ENCODE measurements at regions not wholly inside any gene's neighbourhood (a gene's known extent, or its start where the extent isn't known, plus 50 kb on each side); places are given as distances from the start of the nearest gene placed in this dataset.

DNA sequence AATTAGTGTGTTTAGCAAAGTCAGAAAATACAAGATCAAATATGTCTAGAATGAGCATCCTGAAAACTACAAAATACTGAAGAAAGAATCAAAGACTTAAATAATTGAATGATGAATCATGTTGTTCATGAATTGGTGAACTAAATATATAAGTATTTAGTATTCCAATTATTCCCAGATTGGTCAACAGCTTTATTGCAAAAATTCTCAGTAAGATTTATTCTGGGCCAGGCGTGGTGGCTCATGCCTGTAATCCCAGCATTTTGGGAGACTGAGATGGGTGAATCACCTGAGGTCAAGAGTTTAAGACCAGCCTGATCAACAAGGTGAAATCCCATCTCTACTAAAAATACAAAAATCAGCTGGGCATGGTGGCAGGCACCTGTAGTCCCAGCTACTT lies 250.0 kb upstream of the NECTIN3 start:
- TF ChIP-seq, protein P1, sequence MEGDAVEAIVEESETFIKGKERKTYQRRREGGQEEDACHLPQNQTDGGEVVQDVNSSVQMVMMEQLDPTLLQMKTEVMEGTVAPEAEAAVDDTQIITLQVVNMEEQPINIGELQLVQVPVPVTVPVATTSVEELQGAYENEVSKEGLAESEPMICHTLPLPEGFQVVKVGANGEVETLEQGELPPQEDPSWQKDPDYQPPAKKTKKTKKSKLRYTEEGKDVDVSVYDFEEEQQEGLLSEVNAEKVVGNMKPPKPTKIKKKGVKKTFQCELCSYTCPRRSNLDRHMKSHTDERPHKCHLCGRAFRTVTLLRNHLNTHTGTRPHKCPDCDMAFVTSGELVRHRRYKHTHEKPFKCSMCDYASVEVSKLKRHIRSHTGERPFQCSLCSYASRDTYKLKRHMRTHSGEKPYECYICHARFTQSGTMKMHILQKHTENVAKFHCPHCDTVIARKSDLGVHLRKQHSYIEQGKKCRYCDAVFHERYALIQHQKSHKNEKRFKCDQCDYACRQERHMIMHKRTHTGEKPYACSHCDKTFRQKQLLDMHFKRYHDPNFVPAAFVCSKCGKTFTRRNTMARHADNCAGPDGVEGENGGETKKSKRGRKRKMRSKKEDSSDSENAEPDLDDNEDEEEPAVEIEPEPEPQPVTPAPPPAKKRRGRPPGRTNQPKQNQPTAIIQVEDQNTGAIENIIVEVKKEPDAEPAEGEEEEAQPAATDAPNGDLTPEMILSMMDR (IDR thresholded peaks at IDR 0.05; ENCODE audit: insufficient read depth, low read depth, low read length, missing control alignments), result no peak
- no peak overlapping the region for H3K4me3 ChIP-seq (ENCODE audit: low read depth, low read length)
- DNase-seq (ENCODE audit: low read depth), result no peak

DNA sequence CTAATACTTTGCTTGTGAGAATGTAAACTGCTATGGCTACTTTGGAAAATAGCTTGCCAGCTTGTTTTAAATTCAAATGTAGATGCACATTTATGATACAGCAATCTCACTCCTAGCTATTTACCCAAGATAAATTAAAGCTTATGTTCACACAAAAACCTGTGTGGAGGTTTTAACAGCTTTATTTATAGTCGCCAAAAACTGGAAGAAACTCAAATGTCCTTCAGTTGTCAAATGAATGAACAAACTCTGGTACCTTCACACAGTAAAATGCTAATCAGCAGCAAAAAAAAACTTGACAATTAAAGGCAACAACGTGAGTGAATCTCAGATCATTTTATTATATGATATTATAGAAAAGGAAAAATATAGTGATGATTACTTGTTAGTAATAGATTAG lies 248.6 kb upstream of the NECTIN3 start:
- DNase-seq (ENCODE audit: low read depth), result no peak
- TF ChIP-seq, protein P1 (IDR thresholded peaks at IDR 0.05; ENCODE audit: insufficient read depth, low read depth, low read length, missing control alignments), result no peak
- no peak overlapping the region for H3K4me3 ChIP-seq (ENCODE audit: low read depth, low read length)

DNA sequence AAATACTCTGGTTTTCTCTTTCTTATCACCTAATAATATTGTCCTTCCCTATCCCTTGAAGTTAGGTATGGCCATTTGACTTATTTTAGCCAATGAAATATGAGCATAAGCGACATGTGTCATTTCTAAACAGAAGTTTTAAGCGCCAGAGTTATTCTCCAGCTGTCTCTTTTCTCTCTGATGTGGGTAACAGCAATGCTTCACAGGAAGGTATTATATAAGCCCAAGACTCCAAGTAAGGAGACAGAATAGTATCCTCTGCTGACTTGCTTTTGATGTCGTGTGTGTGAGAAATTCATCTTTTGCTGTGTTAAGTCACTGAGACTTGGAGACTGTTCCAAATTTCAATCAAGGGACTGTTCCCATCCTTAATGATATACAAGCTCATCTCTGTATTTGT lies 224.6 kb upstream of the NECTIN3 start:
- TF ChIP-seq, protein P1 (IDR thresholded peaks at IDR 0.05; ENCODE audit: insufficient read depth, low read depth, low read length, missing control alignments), result no peak
- H3K4me3 ChIP-seq (ENCODE audit: low read depth, low read length), result no peak overlapping the region
- no peak for DNase-seq (ENCODE audit: low read depth)

DNA sequence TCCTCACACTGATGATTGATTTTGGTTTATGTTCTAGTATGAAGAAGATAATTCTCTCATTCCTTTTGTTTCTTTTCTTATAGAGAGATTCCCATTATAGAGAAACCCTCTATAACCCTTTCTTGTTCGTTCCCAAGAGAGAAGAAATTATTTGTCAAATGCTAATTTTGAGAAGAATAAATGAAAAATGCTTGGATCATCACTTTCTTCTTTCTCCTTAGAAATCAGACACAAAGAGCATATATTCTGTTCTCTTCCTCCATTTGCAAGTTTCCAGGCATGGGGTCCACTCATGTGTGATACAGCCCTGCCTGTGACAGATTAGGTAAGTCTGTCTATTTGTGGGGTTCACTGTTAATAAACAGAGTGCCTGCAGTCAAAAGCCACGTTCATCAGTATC lies 222.6 kb upstream of the NECTIN3 start:
- no peak for DNase-seq (ENCODE audit: low read depth)
- no peak overlapping the region for H3K4me3 ChIP-seq (ENCODE audit: low read depth, low read length)
- TF ChIP-seq, protein P1 (IDR thresholded peaks at IDR 0.05; ENCODE audit: insufficient read depth, low read depth, low read length, missing control alignments), result no peak

DNA sequence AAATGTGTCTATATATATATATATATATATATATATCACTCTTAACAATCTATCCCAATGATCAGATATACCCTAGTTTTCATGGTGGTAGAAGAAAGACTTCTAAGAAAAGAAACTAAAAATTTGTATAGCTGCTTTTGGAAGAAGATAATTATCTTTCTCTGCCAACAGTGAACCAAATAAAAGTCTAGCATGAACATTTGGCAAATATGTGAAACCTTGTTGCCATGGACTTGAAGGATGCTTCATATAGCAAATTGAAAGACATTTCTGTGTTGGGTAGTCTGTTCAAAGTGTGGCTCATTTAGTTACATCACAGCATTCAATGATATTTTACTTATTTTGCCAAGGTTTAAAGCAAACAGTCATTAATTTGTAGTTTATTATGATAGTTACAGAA lies 219.9 kb upstream of the NECTIN3 start:
- H3K4me3 ChIP-seq (ENCODE audit: low read depth, low read length), result no peak overlapping the region
- DNase-seq (ENCODE audit: low read depth), result no peak

DNA sequence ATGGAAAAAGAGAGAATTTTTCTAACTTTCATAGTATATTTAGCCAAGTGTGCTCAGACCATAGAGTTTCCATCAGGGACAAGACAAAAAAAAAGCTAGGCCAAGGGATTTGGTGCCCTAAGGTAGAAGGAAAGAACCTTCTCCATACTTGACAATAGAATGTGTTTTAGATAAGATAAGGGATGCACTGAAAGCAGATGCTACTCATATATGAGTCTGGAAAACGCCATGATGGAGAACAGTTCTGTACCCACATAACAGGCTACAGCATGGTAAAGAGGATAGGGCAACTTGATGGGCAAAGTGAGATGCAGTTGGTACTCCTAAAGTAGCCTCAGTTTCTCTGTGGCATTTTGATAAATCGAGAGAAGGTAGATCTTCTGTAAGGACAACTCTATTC lies 216.4 kb upstream of the NECTIN3 start:
- TF ChIP-seq, protein P1 (IDR thresholded peaks at IDR 0.05; ENCODE audit: insufficient read depth, low read depth, low read length, missing control alignments), result no peak
- H3K4me3 ChIP-seq (ENCODE audit: low read depth, low read length), result no peak overlapping the region
- DNase-seq (ENCODE audit: low read depth), result no peak

More for the DNA sequence above, 219.9 kb upstream of the NECTIN3 start:
- TF ChIP-seq, protein P1 (IDR thresholded peaks at IDR 0.05; ENCODE audit: insufficient read depth, low read depth, low read length, missing control alignments), result no peak

DNA sequence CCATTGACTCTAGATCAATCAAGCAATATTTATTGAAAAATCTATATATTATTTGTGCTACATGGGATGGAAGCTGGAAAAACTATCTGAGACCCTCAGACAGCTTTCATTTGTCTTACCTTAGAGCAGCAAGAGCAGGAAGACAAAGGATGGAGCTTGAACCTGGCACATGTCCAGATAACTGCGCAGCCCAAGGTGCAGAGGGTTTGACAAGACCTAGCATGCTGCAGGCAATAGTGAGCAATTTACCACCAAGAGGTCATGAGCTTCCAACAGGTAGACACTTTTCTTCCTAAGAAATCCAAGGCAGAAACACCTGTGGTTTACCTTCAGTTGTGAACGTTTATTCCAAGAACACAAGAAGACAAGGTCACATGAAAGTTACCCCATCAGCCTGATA lies 214.7 kb upstream of the NECTIN3 start:
- no peak for DNase-seq (ENCODE audit: low read depth)
- TF ChIP-seq, protein P1 (IDR thresholded peaks at IDR 0.05; ENCODE audit: insufficient read depth, low read depth, low read length, missing control alignments), result no peak
- no peak overlapping the region for H3K4me3 ChIP-seq (ENCODE audit: low read depth, low read length)
